Glutamatergic neuron (in vitro differentiated cells): ENCODE measurements at regions not wholly inside any gene's neighbourhood (a gene's known extent, or its start where the extent isn't known, plus 50 kb on each side); places are given as distances from the start of the nearest gene placed in this dataset.

Experiments
- DNase-seq: peaks from one replicate; pipeline ENCODE4 v3.0.0; 2022
- H3K27ac Mint-ChIP-seq: one replicate; pipeline ENCODE4 v1.8.0; 2020; ENCODE audit warnings: mild to moderate bottlenecking, mixed read lengths, inconsistent platforms; ENCODE audit not compliant: unreplicated experiment
- H3K27me3 Mint-ChIP-seq: one replicate; pipeline ENCODE4 v1.8.0; 2020; ENCODE audit warnings: mild to moderate bottlenecking, moderate library complexity, mixed read lengths, inconsistent platforms; ENCODE audit not compliant: unreplicated experiment
- H3K36me3 Mint-ChIP-seq: one replicate; pipeline ENCODE4 v1.8.0; 2020; ENCODE audit warnings: mild to moderate bottlenecking, mixed read lengths, inconsistent platforms; ENCODE audit not compliant: unreplicated experiment
- H3K4me1 Mint-ChIP-seq: one replicate; pipeline ENCODE4 v1.8.0; 2020; ENCODE audit warnings: mild to moderate bottlenecking, low read depth, mixed read lengths, inconsistent platforms; ENCODE audit not compliant: unreplicated experiment
- H3K4me3 Mint-ChIP-seq: one replicate; pipeline ENCODE4 v1.8.0; 2020; ENCODE audit warnings: mild to moderate bottlenecking, mixed read lengths, inconsistent platforms; ENCODE audit not compliant: unreplicated experiment
- H3K9me3 Mint-ChIP-seq: one replicate; pipeline ENCODE4 v1.8.0; 2020; ENCODE audit warnings: mild to moderate bottlenecking, moderate library complexity, mixed read lengths, inconsistent platforms; ENCODE audit not compliant: unreplicated experiment
- TF ChIP-seq, protein P1 (sequence below): fragments of 200-600 bp; sonication (generic); IDR thresholded peaks from one replicate; pipeline ENCODE4 v1.5.0; 2021; ENCODE audit not compliant: partially characterized antibody, unreplicated experiment

DNA sequence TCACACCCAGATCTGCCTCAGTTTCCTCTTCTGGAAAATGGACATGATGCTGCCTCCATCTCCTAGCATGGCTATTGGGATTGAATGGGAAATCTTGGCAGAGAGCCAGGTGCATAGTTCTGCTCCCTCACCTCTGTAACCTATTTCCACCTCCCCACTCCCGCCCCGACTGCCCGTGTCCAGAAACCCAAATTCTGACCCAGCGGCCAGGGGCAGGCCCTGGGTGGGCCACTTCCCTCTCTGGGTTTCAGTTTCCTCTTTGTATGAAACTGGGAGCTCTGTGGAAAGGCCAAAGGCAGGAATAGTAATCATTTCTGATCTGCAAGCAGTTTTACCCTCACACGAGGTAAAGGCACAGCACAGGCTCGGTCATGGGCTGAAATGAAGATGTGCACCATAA lies 74.1 kb upstream of the DUSP5 start:
- Mint-ChIP-seq H3K27me3 (peaks cover 7% of the 10 kb centered on the region), H3K9me3 (no peaks in the 10 kb centered on the region), H3K4me3 (no peak overlapping the region), H3K27ac (no peak overlapping the region), H3K4me1 (no peaks in the 10 kb centered on the region), H3K36me3 (peaks cover 5% of the 10 kb centered on the region)
- TF ChIP-seq, protein P1, sequence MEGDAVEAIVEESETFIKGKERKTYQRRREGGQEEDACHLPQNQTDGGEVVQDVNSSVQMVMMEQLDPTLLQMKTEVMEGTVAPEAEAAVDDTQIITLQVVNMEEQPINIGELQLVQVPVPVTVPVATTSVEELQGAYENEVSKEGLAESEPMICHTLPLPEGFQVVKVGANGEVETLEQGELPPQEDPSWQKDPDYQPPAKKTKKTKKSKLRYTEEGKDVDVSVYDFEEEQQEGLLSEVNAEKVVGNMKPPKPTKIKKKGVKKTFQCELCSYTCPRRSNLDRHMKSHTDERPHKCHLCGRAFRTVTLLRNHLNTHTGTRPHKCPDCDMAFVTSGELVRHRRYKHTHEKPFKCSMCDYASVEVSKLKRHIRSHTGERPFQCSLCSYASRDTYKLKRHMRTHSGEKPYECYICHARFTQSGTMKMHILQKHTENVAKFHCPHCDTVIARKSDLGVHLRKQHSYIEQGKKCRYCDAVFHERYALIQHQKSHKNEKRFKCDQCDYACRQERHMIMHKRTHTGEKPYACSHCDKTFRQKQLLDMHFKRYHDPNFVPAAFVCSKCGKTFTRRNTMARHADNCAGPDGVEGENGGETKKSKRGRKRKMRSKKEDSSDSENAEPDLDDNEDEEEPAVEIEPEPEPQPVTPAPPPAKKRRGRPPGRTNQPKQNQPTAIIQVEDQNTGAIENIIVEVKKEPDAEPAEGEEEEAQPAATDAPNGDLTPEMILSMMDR: no peak
- DNase-seq: no peak

DNA sequence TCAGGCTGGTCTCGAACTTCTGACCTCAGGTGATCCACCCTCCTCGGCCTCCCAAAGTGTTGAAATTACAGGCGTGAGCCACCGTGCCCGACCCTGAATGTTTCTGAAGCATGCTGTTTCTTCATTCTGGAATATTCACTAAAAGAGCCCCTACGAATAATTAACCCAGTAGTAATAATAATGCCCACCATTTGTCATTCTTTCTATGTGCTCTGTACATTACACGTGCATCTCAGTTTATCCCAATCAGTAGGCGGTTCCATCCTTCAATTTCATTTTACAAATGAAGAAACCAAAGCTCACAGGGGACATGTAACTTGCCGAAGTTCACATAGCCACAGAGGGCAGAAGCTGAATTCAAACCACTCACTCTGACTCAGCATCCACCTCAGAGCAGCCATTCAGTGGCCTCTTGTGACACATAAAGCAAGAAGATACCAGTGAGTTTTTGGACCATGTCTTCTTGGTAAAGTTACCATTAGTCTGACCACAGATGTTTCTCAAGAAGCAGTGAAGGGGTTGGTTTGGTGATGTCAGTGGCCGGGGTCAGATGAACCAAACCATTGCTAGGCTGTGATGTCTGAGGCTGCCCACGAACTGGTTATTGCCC lies 71.9 kb upstream of the DUSP5 start:
- Mint-ChIP-seq H3K27ac (no peak overlapping the region), H3K4me3 (no peak overlapping the region), H3K4me1 (peaks cover 3% of the 10 kb centered on the region), H3K27me3 (peaks cover 8% of the 10 kb centered on the region), H3K36me3 (no peaks in the 10 kb centered on the region), H3K9me3 (peaks cover 2% of the 10 kb centered on the region)
- no peak for DNase-seq
- TF ChIP-seq, protein P1: no peak

DNA sequence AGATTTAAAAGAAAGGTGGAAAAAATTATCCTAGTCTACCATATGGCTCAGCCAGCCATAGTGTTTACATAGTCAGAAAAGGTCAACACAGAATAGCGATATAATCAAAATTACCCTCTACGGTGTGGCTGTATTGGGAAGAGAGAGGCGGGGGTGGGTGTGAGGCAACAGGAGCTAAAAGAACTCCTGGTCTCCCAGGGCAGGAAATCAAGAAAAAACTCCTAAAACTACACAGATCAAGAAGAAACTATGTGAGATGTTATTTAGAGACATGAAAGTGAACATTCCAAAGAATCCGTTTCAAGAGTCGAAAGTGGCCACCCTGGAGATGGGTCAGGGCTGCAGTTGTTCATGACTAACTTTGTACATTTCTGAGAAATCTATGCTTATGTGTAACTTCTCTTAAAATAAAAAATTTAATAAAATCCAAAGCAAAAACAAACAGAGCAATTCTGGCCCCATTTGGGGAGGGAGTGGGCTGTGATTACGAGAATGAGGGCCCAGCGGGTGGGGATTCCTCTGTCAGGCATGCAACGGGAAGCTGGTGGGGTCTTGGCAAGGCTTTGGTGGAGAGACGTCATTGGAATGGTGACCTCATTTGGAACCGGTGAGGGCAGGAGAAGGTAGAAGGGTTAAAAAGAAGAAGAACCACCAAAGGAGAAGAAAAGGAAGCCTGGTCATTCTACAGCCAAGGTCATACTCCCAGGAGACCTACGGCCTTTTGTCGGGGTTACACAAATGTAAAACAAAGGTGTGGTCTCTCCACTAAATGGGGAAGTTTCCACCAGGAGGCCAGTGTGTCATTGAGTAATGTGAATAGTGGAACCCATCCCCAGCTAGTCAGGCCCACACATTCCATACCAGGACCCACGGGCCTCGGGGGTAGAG lies 71.2 kb upstream of the DUSP5 start:
- H3K36me3 Mint-ChIP-seq: no peaks in the 10 kb centered on the region
- TF ChIP-seq, protein P1: no peak
- H3K9me3 Mint-ChIP-seq: peaks cover 2% of the 10 kb centered on the region
- H3K27ac Mint-ChIP-seq: no peak overlapping the region
- peaks cover 8% of the 10 kb centered on the region for H3K27me3 Mint-ChIP-seq
- DNase-seq: no peak
- no peak overlapping the region for H3K4me3 Mint-ChIP-seq
- H3K4me1 Mint-ChIP-seq: peaks cover 3% of the 10 kb centered on the region

DNA sequence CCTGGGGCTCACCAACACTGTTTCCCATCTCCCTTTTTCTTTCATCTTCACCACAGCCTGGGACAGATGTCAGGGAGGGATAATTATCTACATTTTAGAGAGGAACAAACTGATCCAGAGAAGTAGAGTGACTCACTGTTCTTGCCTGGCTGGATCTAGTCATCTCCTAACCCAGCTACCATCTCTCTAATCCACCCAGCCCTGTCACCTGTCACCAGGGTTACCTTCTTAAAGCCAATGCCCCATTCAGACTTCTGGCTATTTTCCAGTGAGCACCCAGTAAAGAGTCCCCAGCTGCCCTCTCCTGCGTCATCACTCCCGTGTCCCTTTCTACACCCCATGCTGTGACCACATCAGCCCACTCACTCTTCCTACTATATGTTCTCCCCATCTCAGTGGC lies 68.4 kb upstream of the DUSP5 start:
- Mint-ChIP-seq H3K4me1 (peaks cover 3% of the 10 kb centered on the region), H3K27ac (no peak overlapping the region), H3K4me3 (no peak overlapping the region), H3K27me3 (peaks cover 10% of the 10 kb centered on the region), H3K36me3 (no peaks in the 10 kb centered on the region), H3K9me3 (peaks cover 2% of the 10 kb centered on the region)
- TF ChIP-seq, protein P1: no peak
- DNase-seq: no peak
